ENCODE measurements at regions not wholly inside any gene's neighbourhood (a gene's known extent, or its start where the extent isn't known, plus 50 kb on each side); places are given as distances from the start of the nearest gene placed in this dataset.

DNA sequence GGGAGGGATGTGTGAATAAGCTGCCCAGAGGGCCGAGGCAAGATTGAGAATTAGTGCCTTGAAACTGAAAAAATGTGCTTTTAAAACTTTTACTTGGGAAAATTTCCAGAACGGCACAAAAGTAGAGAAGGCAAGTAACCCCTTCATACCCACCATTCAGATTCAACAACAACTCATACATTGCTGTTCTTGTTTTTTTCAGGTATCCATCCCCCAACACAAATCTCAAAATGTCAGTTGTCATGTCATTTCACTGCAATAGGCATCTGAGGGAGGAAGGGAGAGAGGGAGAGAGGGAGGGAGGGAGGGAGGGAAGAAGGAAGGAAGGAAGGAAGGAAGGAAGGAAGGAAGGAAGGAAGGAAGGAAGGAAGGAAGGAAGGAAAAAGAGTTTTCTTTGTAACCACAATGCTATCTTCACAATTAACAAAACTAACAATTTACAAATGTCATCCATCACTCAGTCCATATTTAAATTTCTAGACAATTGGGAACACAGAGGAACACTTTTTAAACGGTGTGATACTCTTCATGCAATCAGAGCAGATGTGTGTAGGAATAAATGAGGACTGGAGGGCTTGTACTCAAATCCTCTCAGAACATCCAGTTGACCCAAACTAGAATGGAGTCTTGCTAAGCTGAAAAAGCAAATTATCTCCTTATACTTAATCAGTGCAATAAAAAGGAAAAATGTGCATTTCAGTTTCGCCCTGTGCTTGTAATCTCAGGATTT, 54.8 kb upstream of the ADGRG2 start:
- DNase-seq (ENCODE audit: low spot score) (no peak), ATAC-seq (no peak)
- Mint-ChIP-seq H3K27ac (no peak overlapping the region), H3K9me3 (no peaks in the 10 kb centered on the region), H3K36me3 (no peaks in the 10 kb centered on the region), H3K4me1 (no peaks in the 10 kb centered on the region), H3K4me3 (no peak overlapping the region), H3K27me3 (ENCODE audit: low read depth) (no peaks in the 10 kb centered on the region; the same call in 1 of the 2 replicates)
- TF ChIP-seq NFATC4 (CRISPR knock-in tag; IDR thresholded peaks at IDR 0.05): no peak
- TF ChIP-seq ZNF232 (CRISPR knock-in tag; IDR thresholded peaks at IDR 0.05): no peak
- no peak for TF ChIP-seq GTF2I (CRISPR knock-in tag; conservative IDR thresholded peaks at IDR 0.05)
- no peak for TF ChIP-seq SOX15 (CRISPR knock-in tag; IDR thresholded peaks at IDR 0.05)
- TF ChIP-seq, protein P1, sequence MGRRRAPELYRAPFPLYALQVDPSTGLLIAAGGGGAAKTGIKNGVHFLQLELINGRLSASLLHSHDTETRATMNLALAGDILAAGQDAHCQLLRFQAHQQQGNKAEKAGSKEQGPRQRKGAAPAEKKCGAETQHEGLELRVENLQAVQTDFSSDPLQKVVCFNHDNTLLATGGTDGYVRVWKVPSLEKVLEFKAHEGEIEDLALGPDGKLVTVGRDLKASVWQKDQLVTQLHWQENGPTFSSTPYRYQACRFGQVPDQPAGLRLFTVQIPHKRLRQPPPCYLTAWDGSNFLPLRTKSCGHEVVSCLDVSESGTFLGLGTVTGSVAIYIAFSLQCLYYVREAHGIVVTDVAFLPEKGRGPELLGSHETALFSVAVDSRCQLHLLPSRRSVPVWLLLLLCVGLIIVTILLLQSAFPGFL (CRISPR knock-in tag; IDR thresholded peaks at IDR 0.05; ENCODE audit: borderline replicate concordance): no peak
- CTCF ChIA-PET: no interaction called here
- POLR2A ChIA-PET: no interaction called here

DNA sequence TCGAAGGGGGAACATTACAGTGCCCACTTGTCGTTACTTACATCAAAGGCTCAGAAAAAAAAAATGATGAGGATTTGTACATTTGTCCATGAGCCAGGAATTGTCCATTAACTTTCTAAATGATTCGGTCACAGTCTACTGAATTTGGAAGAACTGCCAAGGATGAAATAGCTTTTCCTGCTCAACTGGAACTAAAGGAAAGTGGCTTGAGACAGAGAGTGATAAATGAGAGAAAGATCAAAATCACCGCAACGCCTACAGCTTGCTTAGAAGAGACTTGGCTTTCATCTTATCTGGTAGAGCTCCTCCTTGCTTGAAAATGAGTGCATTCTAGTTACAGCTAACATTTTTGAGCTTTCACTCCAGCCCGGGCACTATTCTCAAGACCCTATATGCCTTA, 55.5 kb upstream of the ADGRG2 start:
- ATAC-seq (no peak), DNase-seq (ENCODE audit: low spot score) (no peak)
- CTCF ChIA-PET: no interaction called here
- Mint-ChIP-seq H3K27me3 (ENCODE audit: low read depth) (no peaks in the 10 kb centered on the region; the same call in 1 of the 2 replicates), H3K36me3 (no peaks in the 10 kb centered on the region), H3K27ac (no peak overlapping the region), H3K4me1 (no peaks in the 10 kb centered on the region), H3K9me3 (no peaks in the 10 kb centered on the region), H3K4me3 (no peak overlapping the region)
- TF ChIP-seq ZNF396 (CRISPR knock-in tag; IDR thresholded peaks at IDR 0.05; ENCODE audit: borderline replicate concordance): no peak
- no peak for TF ChIP-seq JUN (CRISPR knock-in tag; IDR thresholded peaks at IDR 0.05)
- TF ChIP-seq, protein P2, sequence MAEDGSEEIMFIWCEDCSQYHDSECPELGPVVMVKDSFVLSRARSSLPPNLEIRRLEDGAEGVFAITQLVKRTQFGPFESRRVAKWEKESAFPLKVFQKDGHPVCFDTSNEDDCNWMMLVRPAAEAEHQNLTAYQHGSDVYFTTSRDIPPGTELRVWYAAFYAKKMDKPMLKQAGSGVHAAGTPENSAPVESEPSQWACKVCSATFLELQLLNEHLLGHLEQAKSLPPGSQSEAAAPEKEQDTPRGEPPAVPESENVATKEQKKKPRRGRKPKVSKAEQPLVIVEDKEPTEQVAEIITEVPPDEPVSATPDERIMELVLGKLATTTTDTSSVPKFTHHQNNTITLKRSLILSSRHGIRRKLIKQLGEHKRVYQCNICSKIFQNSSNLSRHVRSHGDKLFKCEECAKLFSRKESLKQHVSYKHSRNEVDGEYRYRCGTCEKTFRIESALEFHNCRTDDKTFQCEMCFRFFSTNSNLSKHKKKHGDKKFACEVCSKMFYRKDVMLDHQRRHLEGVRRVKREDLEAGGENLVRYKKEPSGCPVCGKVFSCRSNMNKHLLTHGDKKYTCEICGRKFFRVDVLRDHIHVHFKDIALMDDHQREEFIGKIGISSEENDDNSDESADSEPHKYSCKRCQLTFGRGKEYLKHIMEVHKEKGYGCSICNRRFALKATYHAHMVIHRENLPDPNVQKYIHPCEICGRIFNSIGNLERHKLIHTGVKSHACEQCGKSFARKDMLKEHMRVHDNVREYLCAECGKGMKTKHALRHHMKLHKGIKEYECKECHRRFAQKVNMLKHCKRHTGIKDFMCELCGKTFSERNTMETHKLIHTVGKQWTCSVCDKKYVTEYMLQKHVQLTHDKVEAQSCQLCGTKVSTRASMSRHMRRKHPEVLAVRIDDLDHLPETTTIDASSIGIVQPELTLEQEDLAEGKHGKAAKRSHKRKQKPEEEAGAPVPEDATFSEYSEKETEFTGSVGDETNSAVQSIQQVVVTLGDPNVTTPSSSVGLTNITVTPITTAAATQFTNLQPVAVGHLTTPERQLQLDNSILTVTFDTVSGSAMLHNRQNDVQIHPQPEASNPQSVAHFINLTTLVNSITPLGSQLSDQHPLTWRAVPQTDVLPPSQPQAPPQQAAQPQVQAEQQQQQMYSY (CRISPR knock-in tag; IDR thresholded peaks at IDR 0.05): no peak
- TF ChIP-seq NR2C2 (CRISPR knock-in tag; IDR thresholded peaks at IDR 0.05): no peak
- no peak for TF ChIP-seq ELF4 (CRISPR knock-in tag; IDR thresholded peaks at IDR 0.05; ENCODE audit: low read depth)
- TF ChIP-seq SOX15 (CRISPR knock-in tag; IDR thresholded peaks at IDR 0.05): no peak
- no peak for TF ChIP-seq ZNF263 (CRISPR knock-in tag; IDR thresholded peaks at IDR 0.05; ENCODE audit: low read depth)
- no peak for TF ChIP-seq NR1H2 (CRISPR knock-in tag; IDR thresholded peaks at IDR 0.05)
- TF ChIP-seq EMX1 (CRISPR knock-in tag; IDR thresholded peaks at IDR 0.05): no peak
- POLR2A ChIA-PET: no interaction called here

DNA sequence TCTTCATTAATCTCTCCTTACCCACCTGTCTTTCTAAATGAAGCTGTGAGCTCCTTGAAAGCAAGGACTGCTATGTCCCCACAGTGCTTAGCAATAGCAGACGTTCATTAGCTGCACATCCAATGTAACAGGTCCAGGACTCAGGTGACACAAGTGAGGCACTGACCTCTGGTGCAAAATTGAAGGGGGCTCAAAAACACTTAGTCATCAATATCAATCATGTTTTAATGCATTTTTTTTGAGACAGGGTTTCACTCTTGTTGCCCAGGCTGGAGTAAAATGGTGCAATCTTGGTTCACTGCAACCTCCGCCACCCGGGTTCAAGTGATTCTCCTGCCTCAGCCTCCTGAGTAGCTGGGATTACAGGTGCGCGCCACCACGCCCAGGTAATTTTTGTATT, 56.1 kb upstream of the ADGRG2 start:
- Mint-ChIP-seq H3K27ac (no peak overlapping the region), H3K9me3 (no peaks in the 10 kb centered on the region), H3K4me3 (no peak overlapping the region), H3K4me1 (no peaks in the 10 kb centered on the region), H3K27me3 (ENCODE audit: low read depth) (no peaks in the 10 kb centered on the region; the same call in 1 of the 2 replicates), H3K36me3 (no peaks in the 10 kb centered on the region)
- POLR2A ChIA-PET: no interaction called here
- TF ChIP-seq HMGA2 (CRISPR knock-in tag; IDR thresholded peaks at IDR 0.05): no peak
- TF ChIP-seq, protein P3, sequence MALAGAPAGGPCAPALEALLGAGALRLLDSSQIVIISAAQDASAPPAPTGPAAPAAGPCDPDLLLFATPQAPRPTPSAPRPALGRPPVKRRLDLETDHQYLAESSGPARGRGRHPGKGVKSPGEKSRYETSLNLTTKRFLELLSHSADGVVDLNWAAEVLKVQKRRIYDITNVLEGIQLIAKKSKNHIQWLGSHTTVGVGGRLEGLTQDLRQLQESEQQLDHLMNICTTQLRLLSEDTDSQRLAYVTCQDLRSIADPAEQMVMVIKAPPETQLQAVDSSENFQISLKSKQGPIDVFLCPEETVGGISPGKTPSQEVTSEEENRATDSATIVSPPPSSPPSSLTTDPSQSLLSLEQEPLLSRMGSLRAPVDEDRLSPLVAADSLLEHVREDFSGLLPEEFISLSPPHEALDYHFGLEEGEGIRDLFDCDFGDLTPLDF (CRISPR knock-in tag; IDR thresholded peaks at IDR 0.05): no peak
- DNase-seq (ENCODE audit: low spot score) (no peak), ATAC-seq (no peak)
- CTCF ChIA-PET: no interaction called here
